ENCODE measurements at regions not wholly inside any gene's neighbourhood (a gene's known extent, or its start where the extent isn't known, plus 50 kb on each side); places are given as distances from the start of the nearest gene placed in this dataset.
"Not testable (repeated sequence)": the region's sequence is repeated elsewhere in the genome, so short reads cannot be mapped to it uniquely, and the experiment has no call there.

GRCh38 chr13:57865600-57866294, 234.2 kb downstream of the PCDH17 start:
- Histone ChIP-seq H3K27ac (no peak overlapping the region), H3K9me3 (no peaks in the 10 kb centered on the region), H3K36me3 (no peaks in the 10 kb centered on the region), H3K27me3 (no peaks in the 10 kb centered on the region), H3K4me3 (no peak overlapping the region), H3K4me1 (no peaks in the 10 kb centered on the region)
- DNase-seq, result no peak
- TF ChIP-seq POLR2A (IDR thresholded peaks at IDR 0.05) (no peak), CTCF (IDR thresholded peaks at IDR 0.05) (no peak)

GRCh38 chr13:57874530-57874929, 243.0 kb downstream of the PCDH17 start:
- Histone ChIP-seq H3K27ac (no peak overlapping the region), H3K9me3 (no peaks in the 10 kb centered on the region), H3K36me3 (no peaks in the 10 kb centered on the region), H3K4me1 (no peaks in the 10 kb centered on the region), H3K4me3 (no peak overlapping the region), H3K27me3 (no peaks in the 10 kb centered on the region)
- TF ChIP-seq CTCF (IDR thresholded peaks at IDR 0.05) (no peak), POLR2A (IDR thresholded peaks at IDR 0.05) (no peak)
- no peak for DNase-seq

- H3K27ac ChIP-seq, result no peak overlapping the region
- no peaks in the 10 kb centered on the region for H3K36me3 ChIP-seq
- no peak overlapping the region for H3K4me3 ChIP-seq
- no peaks in the 10 kb centered on the region for H3K4me1 ChIP-seq
- H3K9me3 ChIP-seq, result peaks cover 0 to 4% (median 0%) of the 10 kb centered on the region in 4 donors
- TF ChIP-seq CTCF (IDR thresholded peaks at IDR 0.05), result no peak
- no peak for TF ChIP-seq POLR2A (IDR thresholded peaks at IDR 0.05)
- DNase-seq, result no peak
- H3K27me3 ChIP-seq, result no peaks in the 10 kb centered on the region
These were observed 246.1 kb downstream of the PCDH17 start for GRCh38 chr13:57877601-57878000.

DNA sequence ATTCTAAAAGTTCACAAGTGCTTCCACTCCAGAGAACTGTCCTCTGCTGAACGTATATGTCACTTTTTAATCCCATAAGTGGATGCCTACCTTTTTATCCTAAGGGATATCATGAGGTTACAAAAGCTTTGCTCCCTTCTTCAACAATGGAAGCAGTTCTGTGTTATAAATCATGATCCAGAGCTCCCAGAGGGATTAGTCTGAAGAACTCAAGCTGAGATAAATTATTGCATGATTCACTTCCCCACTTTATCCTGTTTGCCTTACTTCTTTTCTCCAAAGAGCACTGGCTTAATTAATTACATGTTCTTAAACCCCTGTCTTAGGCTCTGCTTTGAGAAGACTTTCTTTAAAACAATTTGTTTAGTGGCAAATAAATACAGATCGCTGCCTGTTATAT, 246.7 kb downstream of the PCDH17 start:
- H3K9me3 ChIP-seq, result peaks cover 0 to 4% (median 0%) of the 10 kb centered on the region in 4 donors
- no peaks in the 10 kb centered on the region for H3K4me1 ChIP-seq
- H3K36me3 ChIP-seq, result no peaks in the 10 kb centered on the region
- no peak overlapping the region for H3K4me3 ChIP-seq
- no peak for DNase-seq
- TF ChIP-seq CTCF (IDR thresholded peaks at IDR 0.05) (no peak), POLR2A (IDR thresholded peaks at IDR 0.05) (no peak)
- H3K27ac ChIP-seq, result no peak overlapping the region
- no peaks in the 10 kb centered on the region for H3K27me3 ChIP-seq

GRCh38 chr13:57897225-57897624, 265.7 kb downstream of the PCDH17 start:
- no peaks in the 10 kb centered on the region for H3K4me1 ChIP-seq
- H3K27ac ChIP-seq, result no peak overlapping the region
- no peaks in the 10 kb centered on the region for H3K27me3 ChIP-seq
- H3K36me3 ChIP-seq, result no peaks in the 10 kb centered on the region
- no peak overlapping the region for H3K4me3 ChIP-seq
- no peaks in the 10 kb centered on the region for H3K9me3 ChIP-seq
- DNase-seq, result no peak
- no peak for TF ChIP-seq POLR2A (IDR thresholded peaks at IDR 0.05)

DNA sequence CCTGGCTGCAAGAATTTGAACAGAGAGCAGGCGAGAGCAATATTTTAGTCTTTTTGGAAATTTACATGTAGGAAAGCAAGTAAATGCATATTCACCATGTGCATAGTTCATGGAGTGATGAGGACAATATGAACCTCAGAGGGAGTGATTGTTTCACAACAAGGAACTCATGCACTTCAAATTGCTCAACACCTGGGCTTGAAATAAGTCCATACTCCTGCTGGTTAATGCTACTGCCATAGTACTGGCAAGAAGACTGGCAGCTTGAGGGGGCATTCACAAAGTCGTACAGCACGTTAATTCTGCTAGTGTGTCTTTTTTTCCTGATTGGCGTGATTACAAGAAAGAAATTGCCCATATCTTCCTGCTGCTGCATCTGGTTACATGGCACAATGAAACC, 267.6 kb downstream of the PCDH17 start:
- Histone ChIP-seq H3K9me3 (no peaks in the 10 kb centered on the region), H3K36me3 (no peaks in the 10 kb centered on the region), H3K4me3 (no peak overlapping the region), H3K27me3 (no peaks in the 10 kb centered on the region), H3K27ac (no peak overlapping the region), H3K4me1 (no peaks in the 10 kb centered on the region)
- TF ChIP-seq POLR2A (IDR thresholded peaks at IDR 0.05), result no peak
- TF ChIP-seq CTCF (IDR thresholded peaks at IDR 0.05), result no peak
- DNase-seq, result no peak

GRCh38 chr13:57909833-57910232, 278.3 kb downstream of the PCDH17 start:
- H3K4me1 ChIP-seq, H3K9me3 ChIP-seq, H3K4me3 ChIP-seq, H3K36me3 ChIP-seq, H3K27me3 ChIP-seq, DNase-seq, H3K27ac ChIP-seq: not testable (repeated sequence)

Measured in Peyer's patch (tissue), 4 donors.